HG02678 (cell line): ENCODE measurements at regions not wholly inside any gene's neighbourhood (a gene's known extent, or its start where the extent isn't known, plus 50 kb on each side); places are given as distances from the start of the nearest gene placed in this dataset.

ENCODE experiments used
- ATAC-seq: cut with Tn5 transposase; IDR thresholded peaks from one replicate; pipeline ENCODE4 v1.9.1; 2021; ENCODE audit warnings: mild to moderate bottlenecking, moderate library complexity; ENCODE audit not compliant: unreplicated experiment

DNA sequence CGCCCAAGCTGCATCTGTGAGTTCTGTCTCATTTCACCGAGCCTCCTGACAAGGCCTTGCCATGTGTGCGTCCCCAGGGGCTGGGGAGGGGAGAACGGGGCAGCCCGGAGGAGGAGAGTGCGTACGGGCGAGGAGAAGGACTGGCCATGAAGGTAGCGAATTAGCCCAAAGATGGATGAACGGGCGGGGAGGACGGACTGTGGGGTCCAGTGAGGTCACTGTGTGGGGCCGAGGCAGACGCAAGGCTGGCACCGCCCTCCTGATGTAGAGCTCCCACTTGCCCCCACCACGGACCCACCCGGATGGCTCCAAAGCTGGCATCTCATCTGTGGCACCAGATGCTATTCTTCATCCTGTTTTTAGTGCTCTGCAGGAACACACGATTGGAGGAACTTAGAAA is 330.4 kb downstream of the AJAP1 start:
- no peak for ATAC-seq

DNA sequence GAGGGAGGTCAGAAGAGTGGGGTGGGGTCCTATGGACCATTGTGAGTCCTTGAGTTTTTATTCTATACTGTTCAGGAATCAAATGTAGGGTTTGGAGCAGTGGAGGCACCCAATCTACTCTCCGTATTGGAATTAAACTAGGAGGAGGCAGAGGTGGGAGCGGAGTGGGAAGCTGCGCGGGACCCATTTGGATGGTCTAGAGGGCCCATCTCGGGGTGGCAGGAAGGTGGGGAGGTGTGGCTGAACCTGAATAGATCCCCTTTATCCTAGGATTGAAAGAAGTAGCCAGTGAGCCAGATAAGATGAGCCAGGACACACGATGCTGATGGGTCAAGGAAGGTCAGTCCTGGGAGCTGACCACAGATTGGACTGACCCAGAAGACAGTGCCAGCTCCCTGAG is 325.8 kb downstream of the AJAP1 start:
- no peak for ATAC-seq

DNA sequence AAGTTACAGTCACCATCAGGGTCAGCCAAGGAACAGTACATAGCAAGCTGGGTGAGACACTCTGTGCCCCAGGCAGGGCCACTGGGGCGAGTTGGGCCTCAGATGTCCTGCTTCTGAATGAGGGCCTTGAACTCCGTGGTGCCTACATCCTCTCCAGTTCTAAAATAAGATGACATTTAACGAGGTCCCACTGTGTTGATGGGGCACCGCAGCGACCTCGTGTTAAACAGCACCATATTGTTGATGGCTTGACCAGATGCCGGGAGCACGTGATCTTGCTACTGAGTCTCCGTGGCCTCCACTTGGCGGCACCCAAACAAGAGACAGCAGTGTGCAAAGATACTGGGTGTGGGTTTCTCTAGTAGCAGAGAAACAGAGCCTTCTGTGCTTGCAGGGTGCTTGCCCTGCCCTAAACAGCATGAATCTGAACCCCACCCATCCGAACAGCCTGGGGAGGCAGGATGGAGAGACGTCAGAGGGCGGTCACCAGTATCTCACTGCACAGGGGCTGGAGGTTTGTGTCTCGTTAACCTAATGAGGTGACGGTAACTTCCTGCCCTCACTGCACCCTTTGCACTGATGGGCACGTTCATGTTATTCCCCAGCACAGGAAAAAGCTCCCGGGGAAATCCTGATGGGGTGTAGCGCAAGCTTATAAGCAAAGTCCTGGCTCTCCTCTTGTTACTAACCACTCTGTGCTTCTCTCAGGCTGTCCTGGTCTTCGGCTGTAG is 324.4 kb downstream of the AJAP1 start:
- no peak for ATAC-seq

DNA sequence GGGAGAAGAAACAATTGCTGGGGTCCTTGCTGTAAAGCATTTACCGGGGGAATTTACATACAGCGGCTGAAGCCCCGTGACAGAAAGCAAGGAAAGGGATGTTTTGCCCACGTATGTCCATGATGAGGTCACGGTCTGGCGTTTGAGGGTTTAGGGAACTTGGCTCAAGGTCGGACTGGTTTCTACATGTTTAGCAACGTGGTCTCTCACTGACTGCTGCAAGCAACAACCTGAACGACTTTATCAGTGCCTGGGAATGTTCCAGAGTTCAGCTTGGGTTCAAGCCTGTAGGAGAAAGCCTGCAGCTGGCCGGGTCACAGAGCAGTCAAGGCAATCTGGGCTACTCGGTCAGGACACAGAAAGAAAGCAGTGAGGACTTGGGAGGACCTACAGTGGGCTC is 323.3 kb downstream of the AJAP1 start:
- ATAC-seq: no peak

DNA sequence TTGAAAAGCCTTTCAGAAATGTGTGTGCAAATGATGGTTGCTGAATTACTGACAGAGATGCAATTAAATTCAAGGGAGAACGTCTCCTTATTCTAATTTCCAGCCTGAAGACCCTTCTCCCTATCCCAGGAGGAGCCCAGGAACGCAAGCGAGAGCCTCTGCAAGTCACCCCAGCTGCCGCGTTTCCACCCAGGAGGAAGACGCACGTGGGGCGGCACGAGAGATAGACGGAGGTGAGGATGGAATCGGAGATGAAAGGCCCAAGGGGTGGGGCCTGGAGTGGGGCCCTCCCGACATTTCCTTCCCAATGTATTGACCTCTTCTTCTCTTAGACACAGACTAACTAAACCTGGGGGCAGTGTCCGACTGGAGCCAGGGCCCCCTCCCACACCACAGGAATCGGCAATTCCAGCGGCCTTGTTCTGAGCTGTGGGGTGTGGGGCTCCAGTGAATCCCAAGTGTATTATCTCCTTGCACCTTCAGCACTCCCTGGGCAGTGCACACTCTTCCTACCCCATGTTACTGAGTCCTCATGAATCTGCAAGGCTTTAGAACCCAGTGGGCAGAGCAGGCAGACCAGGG is 322.5 kb downstream of the AJAP1 start:
- ATAC-seq: no peak

DNA sequence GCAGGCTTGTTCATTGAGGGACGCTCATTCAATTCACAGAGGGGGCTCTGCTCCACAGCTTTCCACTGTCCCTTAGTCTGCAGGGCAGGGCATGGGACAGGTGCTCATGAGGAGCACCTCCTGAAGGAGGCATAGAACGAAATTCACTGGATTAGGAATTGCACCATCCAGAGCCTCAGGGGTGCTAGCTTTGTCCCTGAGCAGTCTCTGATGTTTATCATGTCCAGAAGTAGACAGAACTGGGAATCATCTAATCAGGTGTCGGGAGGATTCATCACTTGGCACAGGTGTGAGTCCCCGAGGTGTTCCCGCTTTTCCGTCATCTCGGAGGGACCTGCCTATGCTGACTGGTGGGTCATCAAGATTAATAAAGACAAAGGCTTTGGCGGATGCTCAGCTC is 321.4 kb downstream of the AJAP1 start:
- ATAC-seq: no peak

DNA sequence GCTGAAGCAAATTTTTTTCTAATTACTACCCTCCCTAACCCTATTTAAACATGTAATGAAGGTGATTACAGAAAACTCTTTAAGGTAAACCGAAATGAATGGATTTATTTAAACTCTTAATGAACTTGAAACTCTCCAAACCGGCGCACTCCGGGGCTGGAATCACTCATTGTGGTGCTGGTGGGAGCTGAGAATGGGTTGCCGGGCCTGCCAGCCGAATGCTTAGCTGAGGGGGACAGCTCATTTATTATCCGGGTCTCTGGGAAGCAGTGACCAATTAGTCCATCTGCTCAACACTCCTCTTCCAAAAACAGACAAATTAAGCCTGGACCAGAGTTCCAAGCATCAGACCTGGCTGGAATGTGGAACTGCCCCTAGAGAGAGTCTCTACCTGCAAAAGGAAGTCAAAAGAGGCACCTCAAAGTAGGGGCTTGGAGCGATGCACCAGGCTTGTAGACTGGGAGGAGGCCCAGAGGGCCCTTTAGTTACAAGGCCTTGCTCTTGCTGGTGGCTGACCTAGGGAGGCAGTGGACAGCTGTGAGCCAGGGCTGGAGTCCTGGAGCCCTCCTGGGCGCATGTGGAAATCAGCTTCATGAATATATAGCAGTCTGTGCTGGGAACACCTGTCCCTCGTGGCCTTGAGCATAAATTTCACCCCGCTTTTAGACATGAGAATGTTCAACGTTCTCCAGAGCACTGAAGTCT is 320.7 kb downstream of the AJAP1 start:
- no peak for ATAC-seq

DNA sequence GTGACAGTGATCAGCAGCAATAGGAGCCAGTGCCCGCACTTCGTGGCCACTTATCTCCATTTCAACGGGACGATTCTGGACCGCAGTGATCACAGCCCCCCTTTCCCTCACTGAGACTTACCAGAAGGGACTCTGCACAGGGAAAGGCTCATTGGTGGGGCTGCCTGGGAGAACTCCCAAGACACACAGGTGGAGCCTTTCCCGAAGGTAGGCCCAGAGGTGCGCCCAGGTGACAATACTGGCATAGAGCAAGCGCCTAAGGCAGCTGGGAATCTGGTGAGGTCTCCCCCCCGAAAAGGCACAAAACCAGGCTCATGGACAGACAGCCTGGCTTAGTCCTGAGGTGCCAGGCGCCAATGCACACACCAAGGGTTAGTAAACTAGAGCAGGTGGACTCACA is 318.9 kb downstream of the AJAP1 start:
- no peak for ATAC-seq

DNA sequence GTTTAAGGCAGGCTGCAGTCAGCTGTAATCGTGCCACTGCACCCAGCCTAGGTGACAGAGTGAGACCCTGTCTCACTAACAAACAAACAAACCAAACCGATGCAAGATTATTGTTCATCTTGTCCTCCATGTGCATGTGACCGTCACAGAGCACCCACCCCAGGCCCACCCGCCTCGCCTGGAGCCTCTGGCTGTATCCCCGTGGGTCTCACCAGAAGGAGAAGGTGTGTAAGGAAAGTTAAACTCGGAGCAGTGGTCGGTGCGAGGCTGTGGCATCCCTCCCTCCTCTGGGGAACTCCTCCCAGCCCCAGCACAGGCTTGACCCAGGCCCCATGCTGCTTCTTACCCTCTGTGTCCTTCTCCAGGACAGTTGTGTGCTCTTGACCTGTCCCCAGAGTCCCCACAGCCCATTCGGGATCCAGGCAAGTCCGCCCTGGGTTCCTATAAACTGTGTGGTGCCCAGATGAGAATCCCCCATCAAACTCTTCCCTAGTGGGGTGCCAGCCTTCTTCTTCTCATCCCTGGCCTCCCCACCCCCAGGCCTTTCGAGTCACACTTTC is 318.4 kb downstream of the AJAP1 start:
- ATAC-seq: no peak

DNA sequence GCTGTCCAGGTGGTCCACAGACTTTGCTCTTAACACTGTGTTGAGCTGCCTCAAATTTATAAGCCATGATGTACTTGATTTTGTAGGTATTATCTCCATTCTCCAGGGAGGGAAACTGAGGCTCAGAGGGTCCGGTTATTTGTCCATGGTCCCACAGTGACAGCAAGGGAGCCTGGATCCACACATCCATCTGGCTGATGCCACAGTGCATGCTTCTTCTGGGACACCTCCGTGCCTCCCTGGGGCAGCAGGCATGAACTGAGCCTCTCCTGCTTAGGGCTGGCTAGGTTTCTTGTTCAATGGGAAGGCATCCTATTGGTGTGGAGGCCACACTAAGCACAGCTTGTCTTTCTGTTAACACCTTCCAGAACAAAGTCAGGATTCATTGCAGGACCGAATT is 317.3 kb downstream of the AJAP1 start:
- no peak for ATAC-seq

DNA sequence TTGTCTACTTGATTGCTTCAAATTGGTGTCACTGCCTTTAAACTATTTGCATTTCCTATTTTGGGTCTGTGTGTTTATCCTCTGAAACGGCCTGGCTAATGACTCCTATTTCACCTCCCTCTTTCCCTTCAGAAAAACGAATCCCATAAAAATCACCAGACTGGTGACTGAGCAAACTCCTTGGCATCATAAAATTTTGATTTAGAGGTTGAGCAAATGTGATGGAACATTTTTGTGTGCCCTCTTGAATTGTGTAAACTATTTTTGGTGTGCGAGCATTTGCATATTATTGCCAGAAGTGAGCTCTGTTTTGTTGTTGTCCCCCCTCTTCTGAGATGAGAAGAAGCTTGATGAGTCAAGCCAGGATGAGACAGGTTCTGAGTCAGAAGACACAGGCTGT is 316.1 kb downstream of the AJAP1 start:
- ATAC-seq: no peak

DNA sequence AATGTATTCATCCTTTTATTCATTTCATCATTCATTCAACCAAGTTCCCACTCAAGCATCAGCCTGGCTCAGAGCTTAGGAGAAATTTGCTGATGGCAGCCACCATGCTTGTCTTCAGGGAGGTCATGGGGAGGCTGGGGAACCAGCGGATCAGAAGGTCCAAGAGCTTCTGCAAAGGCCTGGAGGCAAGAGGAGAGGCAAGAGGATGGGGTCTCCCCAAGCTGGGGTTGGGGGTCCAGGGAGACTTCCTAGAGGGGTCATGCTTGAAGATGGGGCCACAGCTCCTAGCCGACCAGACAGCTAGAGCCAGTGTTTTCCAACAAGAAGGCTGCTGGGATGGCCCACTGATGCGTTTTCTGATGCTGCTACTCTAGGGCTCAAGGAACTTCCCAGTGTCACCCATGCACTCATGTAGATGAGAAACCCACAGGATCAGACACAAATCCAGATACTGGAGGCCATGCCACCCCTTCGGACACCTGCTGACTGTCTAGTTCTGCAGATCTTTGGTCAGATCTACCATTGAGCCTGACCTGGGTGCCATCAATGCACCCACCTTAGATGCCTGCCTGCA is 315.2 kb downstream of the AJAP1 start:
- ATAC-seq: no peak

DNA sequence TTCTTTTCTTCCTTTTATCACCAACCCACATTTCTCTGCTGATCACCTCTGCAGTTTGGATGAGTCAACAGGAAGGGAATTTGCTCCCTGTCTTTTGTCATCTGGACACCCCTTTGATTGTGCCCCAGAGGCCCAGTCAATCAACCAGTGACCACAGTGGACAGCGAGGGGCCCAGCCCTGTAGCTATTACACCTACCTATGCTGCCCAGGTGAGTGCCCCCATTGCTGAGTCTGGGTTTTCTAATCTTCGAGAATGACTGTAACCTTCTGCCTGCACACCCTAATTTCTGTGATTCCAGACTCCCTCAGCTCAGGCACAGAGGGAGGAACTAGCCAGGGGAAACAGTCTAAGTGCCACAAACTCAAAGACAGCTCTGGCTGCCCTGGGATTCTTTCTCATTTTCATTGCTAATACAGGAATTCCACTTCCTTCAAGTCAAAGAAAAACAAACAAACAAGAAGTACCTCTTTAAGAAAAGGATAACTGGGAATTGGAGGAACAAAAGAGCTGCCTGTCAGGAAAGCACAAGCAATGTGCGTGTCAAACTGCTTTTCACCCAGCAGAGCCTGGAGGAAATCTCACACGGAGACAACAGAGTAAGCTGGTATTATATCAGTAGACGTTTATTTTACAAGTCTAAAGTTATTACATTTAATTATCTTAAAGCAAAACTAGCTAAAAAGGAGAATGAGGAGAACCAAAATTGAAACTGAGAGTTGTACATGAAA is 311.1 kb downstream of the AJAP1 start:
- no peak for ATAC-seq

DNA sequence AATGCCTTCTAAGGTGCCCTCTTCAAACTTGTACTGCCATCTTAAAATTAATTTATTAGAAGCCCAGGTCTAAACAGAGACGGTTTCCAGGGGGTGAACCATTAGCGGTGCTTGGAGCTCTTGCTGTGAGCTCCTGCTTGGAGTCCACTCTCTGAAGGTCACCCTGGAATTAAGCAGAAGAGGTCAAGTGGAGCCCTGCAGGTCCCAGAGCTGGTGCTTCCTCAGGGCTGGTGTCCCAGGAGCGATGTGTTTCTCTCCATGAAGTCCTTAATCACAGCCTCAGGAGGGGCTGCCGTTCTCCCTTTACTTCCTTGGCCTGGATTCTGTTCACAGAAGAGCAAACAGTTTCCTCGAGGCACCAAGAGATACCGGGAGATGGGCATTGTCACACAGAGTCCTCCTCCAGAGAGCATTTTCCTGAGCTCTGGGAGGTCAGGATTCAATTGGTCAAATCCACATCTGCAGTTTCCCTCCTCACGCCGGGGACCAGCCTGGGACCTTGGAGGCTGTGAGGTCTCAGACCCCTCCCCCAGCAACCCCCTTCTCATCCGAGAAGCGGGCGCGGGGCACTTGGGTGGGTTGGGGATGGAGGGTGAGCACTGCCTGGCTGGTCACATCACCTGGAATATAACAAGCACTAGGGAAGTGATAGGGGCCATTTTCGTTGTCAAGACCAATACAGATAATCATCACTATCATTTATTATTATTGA is 310.4 kb downstream of the AJAP1 start:
- ATAC-seq: no peak

DNA sequence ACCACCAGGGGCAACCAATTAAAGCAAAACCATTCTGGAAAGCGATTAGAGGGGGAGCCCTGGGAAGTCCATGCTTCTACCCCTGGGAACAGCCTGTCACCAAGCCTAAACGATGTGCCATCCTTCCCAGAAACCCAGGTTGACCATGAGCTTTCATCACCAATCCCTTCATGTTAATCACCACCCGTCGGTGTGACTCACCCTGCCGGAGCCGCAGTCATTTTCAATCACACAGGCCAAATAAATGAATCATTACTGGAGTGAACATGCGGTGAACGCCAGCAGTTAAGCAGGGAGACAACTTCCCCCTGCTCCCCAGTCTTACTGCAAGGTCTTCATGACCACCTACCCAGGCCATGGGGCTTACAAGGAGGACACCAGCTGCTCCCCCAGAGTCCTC is 308.8 kb downstream of the AJAP1 start:
- no peak for ATAC-seq

DNA sequence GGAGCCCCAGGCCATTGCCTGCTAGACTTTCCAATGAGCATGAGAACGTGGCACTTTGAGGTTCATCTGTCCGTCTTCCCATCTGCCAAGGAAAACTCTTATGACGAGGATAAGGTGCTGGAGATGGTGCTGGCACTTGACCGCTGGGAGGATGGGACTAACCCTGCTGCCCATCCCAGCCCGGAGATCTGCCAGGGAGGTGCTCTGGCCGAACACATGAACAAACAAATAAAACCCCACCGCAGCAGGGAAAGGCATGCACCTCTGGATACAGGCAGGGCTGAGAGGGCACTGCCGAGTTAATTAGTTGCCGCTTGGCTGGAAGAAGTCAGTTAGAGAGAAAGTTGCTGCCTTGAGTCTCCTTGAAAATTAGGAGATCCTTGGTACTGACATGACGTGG is 308.4 kb downstream of the AJAP1 start:
- no peak for ATAC-seq

DNA sequence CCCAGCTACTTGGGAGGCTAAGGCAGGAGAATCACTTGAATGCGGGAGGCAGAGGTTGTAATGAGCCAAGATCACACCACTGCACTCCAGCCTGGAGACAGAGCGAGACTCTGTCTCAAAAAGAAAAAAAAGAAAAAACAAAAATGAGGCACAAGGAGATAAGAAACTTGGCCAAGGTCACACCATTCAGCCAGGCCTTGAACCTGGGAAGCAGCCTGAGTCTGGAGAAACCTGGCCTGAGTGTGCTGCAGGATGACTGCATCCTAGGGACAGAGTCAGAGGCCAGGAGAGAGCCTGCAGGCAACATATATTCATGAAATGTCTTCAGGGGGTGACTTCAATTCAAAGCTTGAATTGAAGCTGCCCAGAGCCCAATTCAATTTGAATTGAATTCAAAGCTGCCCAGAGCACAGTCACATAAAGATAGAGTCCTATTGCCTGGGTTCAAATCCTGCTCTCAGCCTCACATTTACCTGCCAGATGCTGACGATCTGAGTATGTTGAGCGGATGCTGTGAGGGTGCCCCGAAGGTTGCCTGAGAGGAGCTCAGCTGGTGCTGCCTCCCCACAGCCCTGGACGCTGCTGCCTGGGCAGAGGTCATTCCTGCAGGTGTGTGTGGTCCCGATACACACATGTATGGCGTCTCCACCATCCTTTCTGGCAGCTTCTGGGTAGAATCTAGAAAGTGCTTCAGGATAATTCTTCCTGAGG is 307.7 kb downstream of the AJAP1 start:
- no peak for ATAC-seq

DNA sequence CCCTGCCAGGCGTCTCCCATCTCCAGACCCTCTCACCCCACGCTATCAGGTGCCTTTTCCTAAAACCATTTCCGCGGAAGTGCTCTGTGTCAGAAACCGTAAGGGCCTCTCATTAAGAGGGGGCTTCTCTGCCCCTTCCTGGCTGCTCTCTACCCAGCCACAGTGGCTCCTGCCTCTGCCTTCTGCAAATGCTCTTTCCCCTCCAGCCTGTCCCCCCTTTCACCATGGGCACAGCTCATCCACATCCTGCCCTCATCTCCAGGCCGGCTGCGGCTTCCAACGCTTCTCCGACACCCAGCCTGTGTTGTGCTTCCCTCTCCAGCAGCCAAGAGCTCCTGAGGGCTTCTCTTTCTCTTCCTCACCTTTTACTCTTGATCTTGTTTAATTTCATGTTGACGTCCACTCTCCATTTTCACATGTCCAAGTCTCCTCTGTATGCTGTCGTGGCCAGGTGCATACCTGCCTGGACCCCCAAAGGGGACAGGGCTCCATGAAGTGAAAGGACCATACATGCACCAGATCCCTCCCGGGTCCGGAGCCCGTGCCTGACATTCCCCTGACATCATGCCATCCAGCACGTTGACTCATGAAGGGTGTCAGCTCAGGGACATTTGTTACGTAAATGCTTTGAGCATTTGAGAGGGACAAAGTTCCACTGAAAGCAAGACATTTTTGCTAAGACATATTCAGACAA is 306.5 kb downstream of the AJAP1 start:
- ATAC-seq: no peak

DNA sequence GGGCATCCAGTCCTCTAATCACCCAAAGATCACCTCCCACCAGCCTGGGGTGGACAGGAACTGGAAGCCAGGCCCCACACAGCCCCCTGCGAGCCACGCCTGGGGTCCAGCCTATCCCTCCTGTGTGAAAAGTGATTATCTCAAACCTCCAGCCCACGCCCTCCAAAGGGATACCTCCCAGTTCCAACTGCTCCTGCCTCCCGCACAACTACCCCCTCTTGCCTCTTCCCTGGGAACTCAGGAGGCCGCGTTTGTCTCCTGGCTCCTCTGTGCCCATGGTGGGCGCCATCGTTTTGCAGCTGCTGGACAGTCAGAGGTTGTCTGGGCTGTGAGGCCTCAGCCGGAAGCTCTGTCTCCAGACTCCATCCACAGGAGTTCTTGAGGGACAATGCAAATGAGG is 305.9 kb downstream of the AJAP1 start:
- ATAC-seq: no peak
